ENCODE measurements at regions not wholly inside any gene's neighbourhood (a gene's known extent, or its start where the extent isn't known, plus 50 kb on each side); places are given as distances from the start of the nearest gene placed in this dataset.

DNA sequence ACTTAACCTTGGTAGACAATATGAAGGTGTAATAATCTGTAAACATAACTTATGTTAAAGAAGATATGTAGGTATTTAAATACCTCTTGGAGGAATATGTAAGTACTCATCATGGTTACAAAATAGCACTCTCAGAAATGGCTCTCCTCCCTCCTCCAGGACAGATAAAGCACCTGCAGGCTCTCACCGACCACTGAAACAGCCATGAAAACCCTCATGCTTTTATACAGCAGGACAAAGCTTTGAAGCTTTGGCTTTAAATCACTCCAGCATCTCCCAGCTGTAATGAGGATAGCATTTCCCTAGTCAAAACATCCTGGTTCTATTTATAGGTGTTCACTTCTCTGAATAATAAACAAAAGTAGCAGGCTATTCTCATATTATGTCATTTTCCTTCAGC, 69.1 kb upstream of the PMFBP1 start:
- Histone ChIP-seq H3K36me3 (no peaks in the 10 kb centered on the region), H3K27me3 (peaks cover 0 to 3% of the 10 kb centered on the region in 2 donors), H3K4me3 (no peak overlapping the region), H3K4me1 (no peaks in the 10 kb centered on the region), H3K27ac (no peak overlapping the region), H3K9me3 (no peaks in the 10 kb centered on the region)
- intact Hi-C loops (cut with DNase I), result no loop called here
- TF ChIP-seq POLR2A (IDR thresholded peaks at IDR 0.05), result no peak
- TF ChIP-seq, protein P1, sequence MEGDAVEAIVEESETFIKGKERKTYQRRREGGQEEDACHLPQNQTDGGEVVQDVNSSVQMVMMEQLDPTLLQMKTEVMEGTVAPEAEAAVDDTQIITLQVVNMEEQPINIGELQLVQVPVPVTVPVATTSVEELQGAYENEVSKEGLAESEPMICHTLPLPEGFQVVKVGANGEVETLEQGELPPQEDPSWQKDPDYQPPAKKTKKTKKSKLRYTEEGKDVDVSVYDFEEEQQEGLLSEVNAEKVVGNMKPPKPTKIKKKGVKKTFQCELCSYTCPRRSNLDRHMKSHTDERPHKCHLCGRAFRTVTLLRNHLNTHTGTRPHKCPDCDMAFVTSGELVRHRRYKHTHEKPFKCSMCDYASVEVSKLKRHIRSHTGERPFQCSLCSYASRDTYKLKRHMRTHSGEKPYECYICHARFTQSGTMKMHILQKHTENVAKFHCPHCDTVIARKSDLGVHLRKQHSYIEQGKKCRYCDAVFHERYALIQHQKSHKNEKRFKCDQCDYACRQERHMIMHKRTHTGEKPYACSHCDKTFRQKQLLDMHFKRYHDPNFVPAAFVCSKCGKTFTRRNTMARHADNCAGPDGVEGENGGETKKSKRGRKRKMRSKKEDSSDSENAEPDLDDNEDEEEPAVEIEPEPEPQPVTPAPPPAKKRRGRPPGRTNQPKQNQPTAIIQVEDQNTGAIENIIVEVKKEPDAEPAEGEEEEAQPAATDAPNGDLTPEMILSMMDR (IDR thresholded peaks at IDR 0.05), result no peak
- DNase-seq, result no peak
- no peak for ATAC-seq
- WGBS (ENCODE audit: insufficient coverage, low coverage, low lambda C conversion rate, missing lambda C conversion rate), result 8% methylated on average over 1 of the region's 1 CpG

- intact Hi-C loops (cut with DNase I), result no loop called here
- H3K36me3 ChIP-seq, result no peaks in the 10 kb centered on the region
- no peak for TF ChIP-seq POLR2A (IDR thresholded peaks at IDR 0.05)
- TF ChIP-seq, protein P1 (IDR thresholded peaks at IDR 0.05), result no peak
These were observed 68.5 kb upstream of the PMFBP1 start for GRCh38 chr16:72240466-72240865.

DNA sequence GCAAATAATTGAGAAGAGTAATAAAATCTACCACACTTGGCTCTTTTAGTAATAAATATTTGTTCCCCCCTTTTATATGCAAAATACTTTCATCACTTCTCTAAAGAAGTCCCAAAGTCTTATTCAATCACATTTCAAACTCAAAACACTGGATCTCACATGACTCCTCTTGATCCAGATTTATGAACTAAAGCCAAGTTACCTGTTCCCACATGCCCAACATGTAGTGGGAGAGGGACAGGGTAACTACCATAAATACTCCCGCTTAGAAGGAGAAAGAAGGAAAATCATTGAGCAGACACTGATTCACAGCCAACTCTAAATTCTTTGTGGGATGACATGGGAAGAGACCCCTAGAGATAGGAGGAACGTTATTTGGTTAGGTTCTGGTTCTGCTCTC, 64.9 kb upstream of the PMFBP1 start:
- WGBS (ENCODE audit: insufficient coverage, low coverage, low lambda C conversion rate, missing lambda C conversion rate), result 56% methylated on average over 2 of the region's 2 CpGs
- intact Hi-C loops (cut with DNase I), result no loop called here
- TF ChIP-seq POLR2A (IDR thresholded peaks at IDR 0.05), result no peak
- TF ChIP-seq, protein P1 (IDR thresholded peaks at IDR 0.05), result no peak
- ATAC-seq, result no peak
- Histone ChIP-seq H3K36me3 (no peaks in the 10 kb centered on the region), H3K27me3 (peaks cover 0 to 3% of the 10 kb centered on the region in 2 donors), H3K4me3 (no peak overlapping the region), H3K27ac (no peak overlapping the region), H3K9me3 (no peaks in the 10 kb centered on the region), H3K4me1 (no peaks in the 10 kb centered on the region)
- DNase-seq, result no peak

More at GRCh38 chr16:72240466-72240865, 68.5 kb upstream of the PMFBP1 start:
- ATAC-seq (no peak), DNase-seq (no peak)
- H3K27me3 ChIP-seq, result peaks cover 0 to 3% of the 10 kb centered on the region in 2 donors
- no peak overlapping the region for H3K27ac ChIP-seq
- no peak overlapping the region for H3K4me3 ChIP-seq
- H3K9me3 ChIP-seq, result no peaks in the 10 kb centered on the region
- no peaks in the 10 kb centered on the region for H3K4me1 ChIP-seq
- WGBS (ENCODE audit: insufficient coverage, low coverage, low lambda C conversion rate, missing lambda C conversion rate), result 66% methylated on average over 2 of the region's 2 CpGs

DNA sequence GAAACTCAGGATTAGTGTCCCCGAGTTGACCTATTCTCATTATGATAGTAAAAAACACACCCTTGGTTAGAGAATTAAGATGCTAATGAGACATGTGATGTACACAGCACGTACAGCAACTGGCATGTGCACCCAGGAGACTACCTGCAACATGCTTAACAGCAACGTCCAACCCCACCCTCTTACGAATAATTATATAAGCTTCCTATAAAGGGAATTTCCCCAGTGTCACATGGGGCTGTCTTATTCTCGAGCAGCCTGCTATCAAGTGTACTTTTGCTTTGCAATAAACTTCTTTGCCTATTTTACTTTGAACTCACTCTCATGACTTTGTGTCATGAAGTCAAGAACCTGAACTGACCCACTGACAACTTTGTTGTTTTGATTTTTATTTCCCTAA, 62.4 kb upstream of the PMFBP1 start:
- 55% methylated on average over 5 of the region's 5 CpGs for WGBS (ENCODE audit: insufficient coverage, low coverage, low lambda C conversion rate, missing lambda C conversion rate)
- ATAC-seq (no peak), DNase-seq (no peak)
- Histone ChIP-seq H3K27ac (no peak overlapping the region), H3K4me1 (no peaks in the 10 kb centered on the region), H3K9me3 (no peaks in the 10 kb centered on the region), H3K36me3 (no peaks in the 10 kb centered on the region), H3K27me3 (peaks cover 0 to 3% of the 10 kb centered on the region in 2 donors), H3K4me3 (no peak overlapping the region)
- intact Hi-C loops (cut with DNase I), result no loop called here
- TF ChIP-seq, protein P1 (IDR thresholded peaks at IDR 0.05), result no peak
- TF ChIP-seq POLR2A (IDR thresholded peaks at IDR 0.05), result no peak

DNA sequence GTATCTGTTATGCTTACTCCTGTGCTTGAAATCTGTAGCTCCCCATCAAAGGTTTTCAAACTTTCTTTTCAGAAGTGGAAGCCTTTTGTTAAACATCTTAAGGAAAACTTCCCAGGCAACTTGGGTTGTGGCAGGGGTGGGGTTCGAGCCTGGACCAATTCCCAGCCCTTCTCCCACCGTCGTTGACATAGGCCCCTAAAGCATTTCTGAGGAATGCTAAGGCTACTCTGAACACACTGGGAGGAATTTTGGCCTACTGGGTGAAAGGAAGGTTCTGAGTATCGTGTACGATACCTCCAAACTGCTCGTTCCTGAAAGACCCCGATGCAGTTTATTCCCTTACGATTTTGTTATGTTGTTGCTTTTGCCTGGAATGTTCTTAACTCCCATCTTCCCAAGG, 56.1 kb upstream of the PMFBP1 start:
- intact Hi-C loops (cut with DNase I), result no loop called here
- Histone ChIP-seq H3K4me3 (no peak overlapping the region), H3K27ac (no peak overlapping the region), H3K4me1 (peaks cover 0 to 9% (median 0%) of the 10 kb centered on the region in 4 donors), H3K27me3 (no peaks in the 10 kb centered on the region), H3K36me3 (no peaks in the 10 kb centered on the region), H3K9me3 (no peaks in the 10 kb centered on the region)
- ATAC-seq (no peak), DNase-seq (no peak)
- TF ChIP-seq, protein P1 (IDR thresholded peaks at IDR 0.05), result no peak
- no peak for TF ChIP-seq POLR2A (IDR thresholded peaks at IDR 0.05)
- WGBS (ENCODE audit: insufficient coverage, low coverage, low lambda C conversion rate, missing lambda C conversion rate), result 78% methylated on average over 8 of the region's 8 CpGs

All from right lobe of liver (tissue), 6 donors.